ENCODE measurements at regions not wholly inside any gene's neighbourhood (a gene's known extent, or its start where the extent isn't known, plus 50 kb on each side); places are given as distances from the start of the nearest gene placed in this dataset.
"Not testable (repeated sequence)": the region's sequence is repeated elsewhere in the genome, so short reads cannot be mapped to it uniquely, and the experiment has no call there.

DNA sequence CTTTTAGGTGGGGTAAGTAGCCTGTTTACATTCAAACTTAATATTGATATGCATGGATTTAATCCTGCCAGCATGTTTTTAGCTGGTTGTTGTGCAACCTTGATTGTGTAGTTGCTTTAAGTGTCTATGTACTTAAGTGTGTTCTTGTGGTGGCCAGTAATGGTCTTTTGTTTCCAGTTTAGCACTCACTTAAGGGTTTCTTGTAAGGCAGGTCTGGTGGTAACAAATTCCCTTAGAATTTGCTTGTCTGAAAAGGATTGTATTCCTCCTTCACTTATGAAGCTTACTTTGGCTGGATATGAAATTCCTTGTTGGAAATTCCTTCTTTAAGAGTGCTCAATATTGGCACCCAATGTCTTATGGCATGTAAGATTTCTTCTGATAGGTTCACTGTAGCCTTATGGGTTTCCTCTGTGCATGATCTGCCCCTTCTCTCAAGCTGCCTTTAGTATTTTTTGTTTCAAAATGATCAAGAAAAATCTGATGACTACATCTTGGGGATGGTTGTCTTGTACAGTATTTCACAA is 289.0 kb upstream of the C1QTNF3 start:
- not testable (repeated sequence) for H3K4me3 ChIP-seq (ENCODE audit: insufficient read length, low read depth); H3K4me1 ChIP-seq (ENCODE audit: insufficient read depth, insufficient read length); DNase-seq (ENCODE audit: low read depth, low spot score); H3K27me3 ChIP-seq (ENCODE audit: insufficient read depth, insufficient read length); H3K9ac ChIP-seq (ENCODE audit: insufficient read length, low read depth); H3K36me3 ChIP-seq (ENCODE audit: insufficient read depth, insufficient read length, low read length); H3K9me3 ChIP-seq (ENCODE audit: insufficient read depth, low read length)

DNA sequence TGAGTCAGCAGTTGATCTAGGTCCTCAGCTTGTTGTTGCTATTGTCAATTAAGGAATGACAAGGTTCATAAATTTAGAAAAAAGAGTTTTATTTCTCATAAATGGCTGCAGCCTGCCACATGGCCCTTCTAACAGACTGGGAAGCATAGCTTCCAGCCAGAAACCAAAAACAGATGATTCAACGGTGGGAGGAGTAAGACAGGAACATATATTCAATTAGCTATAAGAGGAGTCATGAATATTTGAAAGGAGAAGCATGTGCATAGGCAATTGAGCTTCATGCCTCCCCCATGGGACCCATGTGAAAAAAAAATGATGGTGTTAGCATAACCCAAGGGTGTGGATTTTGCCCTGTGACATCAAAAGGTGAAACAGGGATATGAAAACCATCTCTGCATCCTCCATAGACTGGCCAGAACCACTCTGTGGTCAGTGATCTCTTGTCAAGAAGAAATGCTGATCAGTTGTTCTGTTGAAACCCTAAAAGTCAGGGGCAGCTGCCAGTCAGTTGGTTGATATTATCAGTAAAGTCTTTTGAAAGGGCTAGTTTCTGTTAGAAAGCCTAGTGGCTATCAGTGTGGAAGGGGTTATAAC is 296.5 kb upstream of the C1QTNF3 start:
- not testable (repeated sequence) for H3K4me1 ChIP-seq (ENCODE audit: insufficient read depth, insufficient read length); H3K9ac ChIP-seq (ENCODE audit: insufficient read length, low read depth); H3K4me3 ChIP-seq (ENCODE audit: insufficient read length, low read depth); DNase-seq (ENCODE audit: low read depth, low spot score); H3K27me3 ChIP-seq (ENCODE audit: insufficient read depth, insufficient read length); H3K9me3 ChIP-seq (ENCODE audit: insufficient read depth, low read length); H3K36me3 ChIP-seq (ENCODE audit: insufficient read depth, insufficient read length, low read length)

DNA sequence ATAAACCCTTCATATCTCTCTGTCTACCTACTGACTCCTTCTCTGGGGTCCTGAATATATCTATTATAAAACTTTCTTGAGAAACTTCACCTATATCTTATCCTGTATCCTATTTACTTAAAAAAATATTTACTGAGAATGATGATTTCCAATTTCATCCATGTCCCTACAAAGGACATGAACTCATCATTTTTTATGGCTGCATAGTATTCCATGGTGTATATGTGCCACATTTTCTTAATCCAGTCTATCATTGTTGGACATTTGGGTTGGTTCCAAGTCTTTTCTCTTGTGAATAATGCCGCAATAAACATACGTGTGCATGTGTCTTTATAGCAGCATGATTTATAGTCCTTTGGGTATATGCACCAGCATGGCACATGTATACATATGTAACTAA is 301.7 kb upstream of the RAI14 start:
- H3K9me3 ChIP-seq (ENCODE audit: insufficient read depth, low read length); H3K27me3 ChIP-seq (ENCODE audit: insufficient read depth, insufficient read length); H3K36me3 ChIP-seq (ENCODE audit: insufficient read depth, insufficient read length, low read length); H3K4me1 ChIP-seq (ENCODE audit: insufficient read depth, insufficient read length); DNase-seq (ENCODE audit: low read depth, low spot score); H3K4me3 ChIP-seq (ENCODE audit: insufficient read length, low read depth); H3K9ac ChIP-seq (ENCODE audit: insufficient read length, low read depth): not testable (repeated sequence)

DNA sequence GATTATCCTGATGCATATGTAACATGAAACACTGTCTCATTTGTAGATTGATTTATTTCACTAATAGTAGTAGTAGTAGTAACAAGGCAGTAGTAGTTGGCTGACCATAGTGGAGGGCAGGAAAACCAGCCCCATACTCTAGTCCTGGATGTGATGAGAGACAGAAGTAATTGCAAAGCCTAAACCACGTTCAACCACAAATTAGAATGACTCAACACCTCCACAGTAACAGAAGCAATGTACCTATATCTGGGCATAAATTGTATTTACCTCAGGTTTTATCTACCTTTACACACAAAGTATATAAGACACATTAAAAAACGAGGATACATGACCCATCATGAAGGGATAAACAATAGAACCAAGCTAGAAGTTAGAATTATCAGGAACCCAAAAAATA is 284.7 kb upstream of the RAI14 start:
- H3K9me3 ChIP-seq (ENCODE audit: insufficient read depth, low read length); H3K4me1 ChIP-seq (ENCODE audit: insufficient read depth, insufficient read length); H3K9ac ChIP-seq (ENCODE audit: insufficient read length, low read depth); H3K27me3 ChIP-seq (ENCODE audit: insufficient read depth, insufficient read length); H3K4me3 ChIP-seq (ENCODE audit: insufficient read length, low read depth); H3K36me3 ChIP-seq (ENCODE audit: insufficient read depth, insufficient read length, low read length); DNase-seq (ENCODE audit: low read depth, low spot score): not testable (repeated sequence)

DNA sequence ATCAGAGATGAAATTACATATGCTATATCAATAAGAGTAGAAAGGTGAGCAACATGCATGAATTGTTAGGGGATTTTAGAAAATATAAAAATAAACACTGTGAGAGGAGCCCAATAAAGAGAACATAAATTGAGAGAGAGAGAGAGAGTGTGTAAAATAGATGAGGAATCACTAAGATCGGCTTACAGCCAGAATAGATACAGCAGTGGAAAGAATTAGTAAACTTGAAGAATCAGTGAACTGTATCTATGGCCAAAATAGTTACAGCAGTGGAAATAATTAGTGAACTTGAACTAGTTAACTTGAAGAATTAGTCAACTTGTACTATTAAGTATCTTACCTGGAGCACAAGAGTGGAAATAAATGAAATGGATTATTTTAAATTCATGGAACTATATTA is 284.3 kb upstream of the RAI14 start:
- H3K9me3 ChIP-seq (ENCODE audit: insufficient read depth, low read length); H3K4me1 ChIP-seq (ENCODE audit: insufficient read depth, insufficient read length); H3K4me3 ChIP-seq (ENCODE audit: insufficient read length, low read depth); DNase-seq (ENCODE audit: low read depth, low spot score); H3K27me3 ChIP-seq (ENCODE audit: insufficient read depth, insufficient read length); H3K36me3 ChIP-seq (ENCODE audit: insufficient read depth, insufficient read length, low read length); H3K9ac ChIP-seq (ENCODE audit: insufficient read length, low read depth): not testable (repeated sequence)

DNA sequence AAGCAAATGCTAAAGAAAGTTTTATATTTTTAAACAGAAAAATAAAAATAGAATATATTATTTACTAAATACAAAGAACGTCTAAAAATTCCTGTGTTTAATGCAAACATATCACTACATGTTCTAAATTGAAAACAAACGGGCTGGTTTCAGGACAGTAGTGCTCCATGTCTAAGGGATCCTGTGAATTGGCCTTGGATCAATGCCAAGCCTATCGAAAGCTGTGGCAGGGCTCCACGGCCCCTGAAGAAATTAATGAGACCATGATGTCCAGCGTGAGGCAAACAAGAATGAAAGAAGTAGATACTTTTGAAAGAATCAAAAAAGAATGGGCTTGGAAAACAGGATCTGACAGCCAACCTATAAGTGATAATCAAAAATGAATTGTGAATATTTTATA is 283.4 kb upstream of the RAI14 start:
- H3K9ac ChIP-seq (ENCODE audit: insufficient read length, low read depth); H3K4me3 ChIP-seq (ENCODE audit: insufficient read length, low read depth); H3K9me3 ChIP-seq (ENCODE audit: insufficient read depth, low read length); H3K36me3 ChIP-seq (ENCODE audit: insufficient read depth, insufficient read length, low read length); H3K4me1 ChIP-seq (ENCODE audit: insufficient read depth, insufficient read length); DNase-seq (ENCODE audit: low read depth, low spot score); H3K27me3 ChIP-seq (ENCODE audit: insufficient read depth, insufficient read length): not testable (repeated sequence)

DNA sequence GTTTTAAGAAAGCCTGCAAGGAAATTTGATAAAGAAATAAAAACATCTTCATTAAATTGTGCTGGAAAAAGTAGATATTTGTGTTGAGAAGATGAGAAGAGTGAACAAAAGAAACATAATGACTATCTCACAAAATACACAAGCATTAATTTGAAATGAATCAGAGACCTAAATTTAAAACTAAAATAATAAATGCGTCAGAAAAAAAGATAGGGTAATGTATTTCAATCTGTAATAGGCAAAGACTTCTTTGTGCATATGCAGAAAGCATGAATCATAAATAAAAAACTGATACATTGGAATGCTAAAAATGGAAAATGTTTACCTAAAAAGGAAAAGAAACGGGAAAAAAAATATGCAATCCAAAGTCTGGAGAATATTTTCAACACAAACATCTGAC is 278.5 kb upstream of the RAI14 start:
- not testable (repeated sequence) for H3K9ac ChIP-seq (ENCODE audit: insufficient read length, low read depth); H3K36me3 ChIP-seq (ENCODE audit: insufficient read depth, insufficient read length, low read length); DNase-seq (ENCODE audit: low read depth, low spot score); H3K4me1 ChIP-seq (ENCODE audit: insufficient read depth, insufficient read length); H3K9me3 ChIP-seq (ENCODE audit: insufficient read depth, low read length); H3K27me3 ChIP-seq (ENCODE audit: insufficient read depth, insufficient read length); H3K4me3 ChIP-seq (ENCODE audit: insufficient read length, low read depth)

DNA sequence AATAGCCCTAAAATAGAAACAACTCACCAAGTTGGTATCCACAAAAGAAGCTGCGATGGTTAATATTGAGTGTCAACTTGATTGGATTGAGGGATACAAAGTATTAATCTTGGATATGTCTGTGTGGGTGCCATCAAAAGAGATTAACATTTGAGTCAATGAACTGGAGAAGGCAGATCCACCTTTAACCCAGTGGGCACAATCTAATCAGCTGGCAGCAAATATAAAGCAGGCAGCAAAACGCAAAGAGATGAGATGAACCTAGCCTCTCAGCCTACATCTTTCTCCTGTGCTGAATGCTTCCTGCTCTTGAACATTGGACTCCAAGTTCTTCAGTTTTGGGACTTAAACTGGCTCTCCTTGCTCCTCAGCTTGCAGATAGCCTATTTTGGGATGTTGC is 277.6 kb upstream of the RAI14 start:
- not testable (repeated sequence) for H3K9ac ChIP-seq (ENCODE audit: insufficient read length, low read depth); H3K9me3 ChIP-seq (ENCODE audit: insufficient read depth, low read length); H3K4me1 ChIP-seq (ENCODE audit: insufficient read depth, insufficient read length); DNase-seq (ENCODE audit: low read depth, low spot score); H3K27me3 ChIP-seq (ENCODE audit: insufficient read depth, insufficient read length); H3K36me3 ChIP-seq (ENCODE audit: insufficient read depth, insufficient read length, low read length); H3K4me3 ChIP-seq (ENCODE audit: insufficient read length, low read depth)

DNA sequence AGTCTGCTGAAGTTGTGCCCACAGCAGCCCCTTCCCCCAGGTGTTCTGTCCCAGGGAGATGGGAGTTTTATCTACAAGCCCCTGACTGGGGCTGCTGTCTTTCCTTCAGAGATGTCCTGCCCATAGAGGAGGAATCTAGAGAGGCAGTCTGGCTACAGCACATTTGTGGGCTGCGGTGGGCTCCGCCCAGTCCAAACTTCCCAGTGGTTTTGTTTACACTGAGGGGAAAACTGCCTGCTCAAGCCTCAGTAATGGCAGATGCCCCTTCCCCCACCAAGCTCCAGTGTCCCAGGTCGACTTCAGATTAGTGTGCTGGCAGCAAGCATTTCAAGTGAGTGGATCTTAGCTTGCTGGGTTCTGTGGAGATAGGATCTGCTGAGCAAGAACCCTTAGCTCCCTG is 267.4 kb upstream of the RAI14 start:
- not testable (repeated sequence) for H3K4me1 ChIP-seq (ENCODE audit: insufficient read depth, insufficient read length); H3K9ac ChIP-seq (ENCODE audit: insufficient read length, low read depth); H3K27me3 ChIP-seq (ENCODE audit: insufficient read depth, insufficient read length); H3K36me3 ChIP-seq (ENCODE audit: insufficient read depth, insufficient read length, low read length); H3K9me3 ChIP-seq (ENCODE audit: insufficient read depth, low read length); DNase-seq (ENCODE audit: low read depth, low spot score); H3K4me3 ChIP-seq (ENCODE audit: insufficient read length, low read depth)

Data from NT2/D1 (cell line).